Sigmoid colon (tissue), 6 donors: ENCODE measurements at regions not wholly inside any gene's neighbourhood (a gene's known extent, or its start where the extent isn't known, plus 50 kb on each side); places are given as distances from the start of the nearest gene placed in this dataset.

ENCODE experiments used
- DNase-seq: peaks from one replicate; pipeline ENCODE4 v3.0.0-alpha.2; 2019
- H3K27ac ChIP-seq, 4 donors: fragments of 200-600 bp; sonication (generic); one replicate each; pipeline ENCODE4 v1.5.1; 2016 to 2019; ENCODE audit warnings: mild to moderate bottlenecking in 1 of 4
- H3K27me3 ChIP-seq, 3 donors: fragments of 200-600 bp; sonication (generic); one replicate each; pipeline ENCODE4 v1.5.1; 2019; ENCODE audit warnings: mild to moderate bottlenecking in 1 of 3
- H3K36me3 ChIP-seq, 4 donors: fragments of 200-600 bp; sonication (generic); one replicate each; pipeline ENCODE4 v1.5.1; 2016 to 2019
- H3K4me1 ChIP-seq, 4 donors: fragments of 200-600 bp; sonication (generic); one replicate each; pipeline ENCODE4 v1.5.1; 2017 to 2019
- H3K4me3 ChIP-seq, 4 donors: fragments of 200-600 bp; sonication (generic); one replicate each; pipeline ENCODE4 v1.5.1; 2017 to 2019; ENCODE audit warnings: mild to moderate bottlenecking in 2 of 4, moderate library complexity in 1 of 4
- H3K9me3 ChIP-seq, 4 donors: fragments of 200-600 bp in 3 of 4; sonication (generic) in 3 of 4; one replicate each; pipeline versions ENCODE4 v1.5.1 to v1.6.1; 2013 to 2019
- CTCF ChIP-seq, 4 experiments: fragments of 450-650 bp in 3 of 4; fragments of 200-600 bp in 1 of 4; IDR thresholded peaks; one replicate each; pipeline ENCODE4 v1.5.1; 2016 to 2019; ENCODE audit warnings: antibody characterized with exemption in 4 of 4, mild to moderate bottlenecking in 3 of 4, moderate library complexity in 2 of 4
- EP300 ChIP-seq, 4 donors: sonication (generic); formaldehyde crosslinking; IDR thresholded peaks; one replicate each; pipeline ENCODE4 v1.6.1; 2017; ENCODE audit warnings: antibody characterized with exemption in 4 of 4
- POLR2A ChIP-seq, 2 donors: fragments of 450-650 bp; IDR thresholded peaks; one replicate each; pipeline ENCODE4 v1.6.1; 2016; ENCODE audit warnings: antibody characterized with exemption in 2 of 2, mild to moderate bottlenecking in 2 of 2, moderate library complexity in 2 of 2
- POLR2AphosphoS5 ChIP-seq, 4 donors: sonication (generic); formaldehyde crosslinking; IDR thresholded peaks; one replicate each; pipeline ENCODE4 v1.6.1; 2017; ENCODE audit warnings: antibody characterized with exemption in 4 of 4
- WGBS, 2 donors: extraction: QIAGEN DNeasy Blood & Tissue Kit; methylation state at CpG; one replicate each; pipeline ENCODE4 v1.1.7; 2013; 5-methylcytosine and 5-hydroxymethylcytosine counted together
- intact Hi-C: fragments of 100-400 bp; cut with DNase I; formaldehyde crosslinking; loops from one replicate; pipeline ENCODE4 v1.15.1; 2023
- donor health status: healthy with polysubstance abuse.
- donor health status: healthy.

DNA sequence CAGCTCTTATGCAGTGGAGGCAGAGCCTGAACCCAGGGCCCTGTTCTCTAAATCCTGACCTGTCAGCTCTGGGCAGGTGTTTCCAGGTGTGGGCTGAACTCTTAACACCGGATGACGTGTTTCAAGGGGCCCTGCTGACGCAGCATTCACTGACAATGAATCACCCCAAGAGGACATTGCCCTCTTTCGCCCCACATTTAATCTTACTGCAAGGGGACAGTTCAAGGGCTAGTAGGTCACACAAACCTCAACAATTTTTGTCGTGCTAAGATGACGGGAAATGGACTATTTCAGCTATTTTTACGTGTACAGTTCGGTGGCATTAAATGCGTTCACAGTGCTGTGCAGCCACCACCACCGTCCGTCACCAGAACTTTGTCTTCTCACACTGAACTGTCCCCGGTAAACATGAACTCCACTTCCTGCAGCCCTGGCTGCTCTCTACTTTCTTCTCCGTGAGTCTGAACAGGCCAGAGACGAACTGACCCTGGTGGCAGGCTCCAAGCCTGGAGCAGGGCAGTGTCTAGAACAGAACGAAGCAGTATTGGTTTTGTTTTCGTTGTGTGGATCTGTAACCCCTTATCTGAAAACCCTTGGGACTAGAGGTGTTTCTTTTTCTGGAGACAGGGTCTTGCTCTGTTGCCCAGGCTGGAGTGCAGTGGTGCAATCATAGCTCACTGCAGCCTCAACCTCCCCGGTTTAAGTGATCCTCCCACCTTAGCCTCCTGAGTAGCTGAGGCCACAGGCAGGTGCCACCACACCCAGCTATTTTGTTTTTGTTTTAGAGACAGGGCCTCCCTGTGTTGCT, 88.4 kb upstream of the CIBAR2 start:
- H3K36me3 ChIP-seq: no peaks in the 10 kb centered on the region
- no peaks in the 10 kb centered on the region for H3K9me3 ChIP-seq
- intact Hi-C loops: loop anchor here (5.0 kb wide), 3 partner anchors 33 to 63 kb away; no protein-coding TSS in a partner anchor
- TF ChIP-seq CTCF (IDR thresholded peaks at IDR 0.05) (no peak), POLR2A (IDR thresholded peaks at IDR 0.05) (no peak), POLR2AphosphoS5 (IDR thresholded peaks at IDR 0.05) (no peak), EP300 (IDR thresholded peaks at IDR 0.05) (no peak)
- peak overlapping the region in 1 of 4 donors; percentile 90 for H3K27ac ChIP-seq
- no peaks in the 10 kb centered on the region for H3K27me3 ChIP-seq
- 84 to 85% methylated on average over 17 of the region's 17 CpGs for WGBS, 2 donors
- DNase-seq: no peak
- H3K4me1 ChIP-seq: peaks cover 2 to 98% (median 88%) of the 10 kb centered on the region in 4 donors
- no peak overlapping the region for H3K4me3 ChIP-seq

DNA sequence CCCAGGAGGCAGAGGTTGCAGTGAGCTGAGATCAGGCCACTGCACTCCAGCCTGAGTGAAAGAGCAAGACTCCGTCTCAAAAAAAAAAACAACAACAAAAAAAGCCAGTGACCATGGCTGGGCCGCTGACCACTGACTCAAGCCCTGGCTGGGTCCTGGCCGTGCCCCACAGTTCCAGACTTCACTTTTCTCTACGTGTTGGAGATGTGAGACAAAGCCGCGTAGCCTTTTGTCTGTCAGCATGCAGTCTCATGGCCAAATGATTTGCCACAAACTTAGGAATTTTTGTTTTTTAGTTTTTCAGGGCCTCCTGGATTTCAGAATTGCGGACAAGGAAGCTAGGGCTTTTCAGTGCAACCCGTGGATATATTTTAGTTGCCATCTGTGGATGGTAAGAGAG, 89.3 kb upstream of the CIBAR2 start:
- no peaks in the 10 kb centered on the region for H3K36me3 ChIP-seq
- H3K4me1 ChIP-seq: peaks cover 2 to 98% (median 88%) of the 10 kb centered on the region in 4 donors
- TF ChIP-seq CTCF (IDR thresholded peaks at IDR 0.05) (no peak), EP300 (IDR thresholded peaks at IDR 0.05) (no peak), POLR2A (IDR thresholded peaks at IDR 0.05) (no peak), POLR2AphosphoS5 (IDR thresholded peaks at IDR 0.05) (no peak)
- H3K9me3 ChIP-seq: no peaks in the 10 kb centered on the region
- no peaks in the 10 kb centered on the region for H3K27me3 ChIP-seq
- intact Hi-C loops: loop anchor here (5.0 kb wide), 3 partner anchors 34 to 64 kb away; no protein-coding TSS in a partner anchor
- 85 to 87% methylated on average over 8 of the region's 8 CpGs for WGBS, 2 donors
- DNase-seq: no peak
- H3K27ac ChIP-seq: peak overlapping the region in 3 of 4 donors; percentile 80 to 90 (median 86)
- no peak overlapping the region for H3K4me3 ChIP-seq

GRCh38 chr16:85202051-85202601, 89.9 kb upstream of the CIBAR2 start:
- peaks cover 0 to 98% (median 88%) of the 10 kb centered on the region in 4 donors for H3K4me1 ChIP-seq
- no peak for DNase-seq
- intact Hi-C loops: loop anchor here (5.0 kb wide), 3 partner anchors 35 to 65 kb away; no protein-coding TSS in a partner anchor
- H3K4me3 ChIP-seq: no peak overlapping the region
- WGBS, 2 donors: 74 to 85% methylated on average over 14 of the region's 14 CpGs
- H3K27me3 ChIP-seq: no peaks in the 10 kb centered on the region
- TF ChIP-seq POLR2AphosphoS5 (IDR thresholded peaks at IDR 0.05) (no peak), POLR2A (IDR thresholded peaks at IDR 0.05) (no peak), CTCF (IDR thresholded peaks at IDR 0.05) (no peak), EP300 (IDR thresholded peaks at IDR 0.05) (no peak)
- H3K36me3 ChIP-seq: no peaks in the 10 kb centered on the region
- peak overlapping the region; percentile 77 to 90 (median 83) for H3K27ac ChIP-seq
- H3K9me3 ChIP-seq: no peaks in the 10 kb centered on the region

GRCh38 chr16:85202631-85203461, 90.6 kb upstream of the CIBAR2 start:
- WGBS, 2 donors: 76 to 77% methylated on average over 21 of the region's 21 CpGs
- intact Hi-C loops: loop anchor here (5.0 kb wide), 3 partner anchors 36 to 66 kb away; no protein-coding TSS in a partner anchor
- peak; percentile 98 for DNase-seq
- H3K4me3 ChIP-seq: no peak overlapping the region
- no peaks in the 10 kb centered on the region for H3K9me3 ChIP-seq
- TF ChIP-seq POLR2A (IDR thresholded peaks at IDR 0.05) (no peak), POLR2AphosphoS5 (IDR thresholded peaks at IDR 0.05) (peak in 3 of 4 donors; percentile 53 to 64 (median 58))
- peak overlapping the region; percentile 77 to 90 (median 83) for H3K27ac ChIP-seq
- no peaks in the 10 kb centered on the region for H3K36me3 ChIP-seq
- peaks cover 0 to 98% (median 88%) of the 10 kb centered on the region in 4 donors for H3K4me1 ChIP-seq
- no peaks in the 10 kb centered on the region for H3K27me3 ChIP-seq
